Fibroblast of lung (primary cell): ENCODE measurements at regions not wholly inside any gene's neighbourhood (a gene's known extent, or its start where the extent isn't known, plus 50 kb on each side); places are given as distances from the start of the nearest gene placed in this dataset.

Source experiments
- CTCF ChIP-seq, 2 donors: IDR thresholded peaks in 1 of 2; conservative IDR thresholded peaks in 1 of 2; 1 replicate in 1 of 2; 2 replicates in 1 of 2; pipeline ENCODE4 v1.5.1; 2011 to 2012; ENCODE audit warnings: low read length in 2 of 2, control low read depth in 1 of 2, inconsistent platforms in 1 of 2, low read depth in 1 of 2, mild to moderate bottlenecking in 1 of 2
- EZH2 ChIP-seq: IDR thresholded peaks from 2 replicates; pipeline ENCODE4 v1.5.1; 2012; ENCODE audit warnings: low read length, control low read depth, mild to moderate bottlenecking; ENCODE audit errors: missing control alignments

DNA sequence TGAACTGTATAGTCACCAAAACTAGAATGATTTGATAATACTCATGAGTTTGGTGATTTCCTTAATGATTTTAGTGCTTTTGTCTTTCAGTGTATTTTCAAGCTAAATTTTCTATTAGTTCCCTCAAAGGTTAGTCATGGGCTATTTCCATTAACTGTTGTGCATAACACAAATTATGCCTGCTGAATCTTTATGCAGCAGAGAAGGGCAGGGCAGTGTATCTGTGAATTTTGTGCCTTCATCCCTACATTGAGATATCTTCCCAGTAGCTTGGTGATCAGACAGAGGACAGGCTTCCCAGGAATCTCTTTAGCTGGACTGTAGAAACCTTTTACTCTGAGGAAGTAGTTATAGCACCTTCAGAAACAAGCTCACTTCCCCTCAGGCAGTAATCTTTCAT lies 1036.9 kb downstream of the EFNA5 start:
- TF ChIP-seq CTCF (conservative IDR thresholded peaks at IDR 0.05 in 1 of 2, IDR thresholded peaks at IDR 0.05 in 1 of 2; ENCODE audit: low read depth in 1 of 2, low read length in 2 of 2) (no peak), EZH2 (no peak)
